Kidney (tissue), 13 donors: ENCODE measurements at regions not wholly inside any gene's neighbourhood (a gene's known extent, or its start where the extent isn't known, plus 50 kb on each side); places are given as distances from the start of the nearest gene placed in this dataset.

ENCODE experiments used
- DNase-seq, 5 donors: peaks; one replicate each; pipeline ENCODE4 v3.0.0-alpha.2; 2013 to 2020
- FAIRE-seq: peaks from 2 replicates; lab custom pipeline; 2012; peaks lifted over from hg19 to GRCh38; lab: Jason Lieb, UNC
- H3K27ac ChIP-seq, 2 donors: one replicate each; pipeline ENCODE4 v1.7.0; 2013; ENCODE audit warnings: low read depth in 2 of 2, low read length in 2 of 2, inconsistent platforms in 1 of 2
- H3K27me3 ChIP-seq: one replicate; pipeline ENCODE4 v1.7.1; 2013; ENCODE audit warnings: low read length, inconsistent platforms; ENCODE audit not compliant: control insufficient read depth, insufficient read depth
- H3K36me3 ChIP-seq, 3 donors: one replicate each; pipeline versions ENCODE4 v1.7.0 to v1.7.1; 2013; ENCODE audit warnings: low read length in 3 of 3, control low read depth in 1 of 3, inconsistent platforms in 1 of 3; ENCODE audit not compliant: insufficient read depth in 3 of 3, control insufficient read depth in 2 of 3
- H3K4me1 ChIP-seq, 3 donors: one replicate each; pipeline versions ENCODE4 v1.7.0 to v1.7.1; 2013; ENCODE audit warnings: low read length in 3 of 3, inconsistent platforms in 1 of 3, low read depth in 1 of 3; ENCODE audit not compliant: control insufficient read depth in 2 of 3, insufficient read depth in 2 of 3
- H3K4me3 ChIP-seq, 3 donors: one replicate each; pipeline versions ENCODE4 v1.7.0 to v1.8.1; 2013; ENCODE audit warnings: low read length in 3 of 3, control low read depth in 1 of 3, inconsistent platforms in 1 of 3
- H3K9ac ChIP-seq, 3 donors: one replicate each; pipeline versions ENCODE4 v1.7.0 to v1.7.1; 2013; ENCODE audit warnings: low read length in 3 of 3, control low read depth in 1 of 3, inconsistent platforms in 1 of 3
- H3K9me3 ChIP-seq, 3 donors: one replicate each; pipeline versions ENCODE4 v1.7.0 to v1.7.1; 2013; ENCODE audit warnings: low read length in 3 of 3, control low read depth in 1 of 3, inconsistent platforms in 1 of 3; ENCODE audit not compliant: control insufficient read depth in 2 of 3, insufficient read depth in 1 of 3
- CTCF ChIP-seq: IDR thresholded peaks from 3 replicates; pipeline ENCODE4 v1.5.1; 2012; ENCODE audit warnings: mild to moderate bottlenecking, moderate library complexity, borderline replicate concordance; ENCODE audit not compliant: insufficient read depth; ENCODE audit errors: extremely low read depth
- intact Hi-C: fragments of 100-400 bp; cut with DNase I; formaldehyde crosslinking; loops from one replicate; pipeline ENCODE4 v1.11.1; 2022
- donor health status: control.
- donor health status: control.
- donor health status: control.
- donor health status: control.
- donor health status: control.
- donor health status: DM: yes; HTN: yes; CAD: no.
- donor health status: Normal renal cell carcinoma (clear cell type).

- FAIRE-seq (no peak), DNase-seq (no peak)
- H3K4me1 ChIP-seq, result no peaks in the 10 kb centered on the region
- no peaks in the 10 kb centered on the region for H3K36me3 ChIP-seq
- H3K4me3 ChIP-seq, result no peak overlapping the region
- H3K27me3 ChIP-seq, result no peaks in the 10 kb centered on the region
- TF ChIP-seq CTCF, result no peak
- intact Hi-C loops, result no loop called here
- no peaks in the 10 kb centered on the region for H3K9me3 ChIP-seq
- H3K27ac ChIP-seq, result no peak overlapping the region
- no peak overlapping the region for H3K9ac ChIP-seq
These were observed 51.5 kb upstream of the TWIST2 start for GRCh38 chr2:238796223-238796885.

- H3K27ac ChIP-seq, result no peak overlapping the region
- H3K27me3 ChIP-seq, result no peaks in the 10 kb centered on the region
- H3K4me1 ChIP-seq, result no peaks in the 10 kb centered on the region
- DNase-seq (no peak), FAIRE-seq (no peak)
- no peaks in the 10 kb centered on the region for H3K9me3 ChIP-seq
- intact Hi-C loops, result no loop called here
- H3K4me3 ChIP-seq, result no peak overlapping the region
- TF ChIP-seq CTCF, result no peak
- H3K9ac ChIP-seq, result no peak overlapping the region
- H3K36me3 ChIP-seq, result no peaks in the 10 kb centered on the region
These were observed 50.3 kb upstream of the TWIST2 start for GRCh38 chr2:238797537-238797936.
